Right renal pelvis (tissue), 4 donors: ENCODE measurements at regions not wholly inside any gene's neighbourhood (a gene's known extent, or its start where the extent isn't known, plus 50 kb on each side); places are given as distances from the start of the nearest gene placed in this dataset.
A peak's percentile ranks its signal among the peaks of the same experiment; 100 is the strongest.

ENCODE experiments used
- DNase-seq, 4 donors: peaks; one replicate each; pipeline ENCODE4 v3.0.0-alpha.2; 2013; ENCODE audit warnings: low read depth in 4 of 4, low spot score in 3 of 4, missing footprints in 1 of 4

GRCh38 chr1:3954170-3955169, 54.4 kb upstream of the C1orf174 start:
- DNase-seq: no peak

GRCh38 chr1:3955196-3955772, 55.2 kb upstream of the C1orf174 start:
- no peak for DNase-seq

- DNase-seq: no peak
Measured at GRCh38 chr1:3956527-3957170, 56.6 kb upstream of the C1orf174 start.

GRCh38 chr1:3959361-3959760, 59.3 kb upstream of the C1orf174 start:
- DNase-seq: no peak

- DNase-seq: no peak
Measured at GRCh38 chr1:3963554-3963953, 63.5 kb upstream of the C1orf174 start.

- no peak for DNase-seq
Measured at GRCh38 chr1:3965693-3966092, 65.6 kb upstream of the C1orf174 start.

GRCh38 chr1:3968851-3969250, 68.8 kb upstream of the C1orf174 start:
- peak in 2 of 4 donors; percentile 18 to 20 for DNase-seq

- no peak for DNase-seq
Measured at GRCh38 chr1:3971981-3972380, 71.9 kb upstream of the C1orf174 start.

GRCh38 chr1:3975903-3976630, 76.0 kb upstream of the C1orf174 start:
- no peak for DNase-seq

GRCh38 chr1:3976821-3977220, 76.7 kb upstream of the C1orf174 start:
- no peak for DNase-seq

GRCh38 chr1:3978196-3978989, 78.3 kb upstream of the C1orf174 start:
- no peak for DNase-seq

- DNase-seq: no peak
Measured at GRCh38 chr1:3978990-3979325, 78.9 kb upstream of the C1orf174 start.

GRCh38 chr1:3981261-3981660, 81.2 kb upstream of the C1orf174 start:
- no peak for DNase-seq

- DNase-seq: no peak
Measured at GRCh38 chr1:3981746-3982505, 81.9 kb upstream of the C1orf174 start.

- no peak for DNase-seq
Measured at GRCh38 chr1:3983181-3983580, 83.1 kb upstream of the C1orf174 start.

- DNase-seq: no peak
Measured at GRCh38 chr1:3984586-3984985, 84.5 kb upstream of the C1orf174 start.

- no peak for DNase-seq
Measured at GRCh38 chr1:3986686-3987218, 86.7 kb upstream of the C1orf174 start.

- no peak for DNase-seq
Measured at GRCh38 chr1:3987669-3988235, 87.7 kb upstream of the C1orf174 start.

GRCh38 chr1:3988431-3988830, 88.4 kb upstream of the C1orf174 start:
- no peak for DNase-seq
